Psoas muscle (tissue), 7 donors: ENCODE measurements at regions not wholly inside any gene's neighbourhood (a gene's known extent, or its start where the extent isn't known, plus 50 kb on each side); places are given as distances from the start of the nearest gene placed in this dataset.

ENCODE experiments used
- ATAC-seq, 4 donors: fragments of 200-7000 bp; cut with Tn5 transposase; one replicate each; pipeline ENCODE4 v1.9.1; 2020; ENCODE audit warnings: moderate library complexity in 3 of 4, mild to moderate bottlenecking in 2 of 4
- DNase-seq, 2 donors: peaks; one replicate each; pipeline ENCODE4 v3.0.0-alpha.2; 2020
- H3K27ac ChIP-seq: fragments of 200-600 bp; one replicate; pipeline ENCODE4 v1.8.0; 2022
- H3K27me3 ChIP-seq, 3 donors: fragments of 200-600 bp in 1 of 3; one replicate each; pipeline versions ENCODE4 v1.6.1 to v1.8.0; 2013 to 2022; ENCODE audit warnings: low read length in 2 of 3, mild to moderate bottlenecking in 2 of 3, moderate library complexity in 1 of 3; ENCODE audit not compliant: insufficient read depth in 3 of 3
- H3K36me3 ChIP-seq, 2 donors: fragments of 200-600 bp in 1 of 2; one replicate each; pipeline versions ENCODE4 v1.6.1 to v1.8.0; 2013 to 2022; ENCODE audit warnings: low read depth in 1 of 2, mild to moderate bottlenecking in 1 of 2, moderate library complexity in 1 of 2; ENCODE audit not compliant: insufficient read depth in 1 of 2
- H3K4me1 ChIP-seq: fragments of 200-600 bp; one replicate; pipeline ENCODE4 v1.8.0; 2022
- H3K4me3 ChIP-seq: fragments of 200-600 bp; one replicate; pipeline ENCODE4 v1.8.0; 2022; ENCODE audit warnings: mild to moderate bottlenecking
- H3K9me3 ChIP-seq: fragments of 200-600 bp; one replicate; pipeline ENCODE4 v1.8.0; 2022
- CTCF ChIP-seq: fragments of 200-600 bp; IDR thresholded peaks from one replicate; pipeline ENCODE4 v1.8.0; 2022; ENCODE audit warnings: antibody characterized with exemption
- WGBS, 3 donors: extraction: QIAGEN DNeasy Blood & Tissue Kit; methylation state at CpG; one replicate each; pipeline versions ENCODE4 v1.1.6 to v1.1.7; 2013; 5-methylcytosine and 5-hydroxymethylcytosine counted together
- intact Hi-C, 2 donors: fragments of 100-400 bp; cut with DNase I; formaldehyde crosslinking; loops; one replicate each; pipeline versions ENCODE4 v1.11.0 to v1.14.2; 2022
- donor health status: healthy with polysubstance abuse.
- donor health status: DM: no; HTN: no; CAD: no; lungs with moderate emphysema.
- donor health status: Bipolar disorder and iron deficiency.
- donor health status: healthy.
- donor health status: DM: yes; HTN: yes; CAD: no.
- donor health status: DM: no; HTN: no; CAD: no.
- donor health status: DM: yes; HTN: yes; CAD: no.

GRCh38 chr9:99537996-99538395 lies 283.7 kb upstream of the NR4A3 start:
- TF ChIP-seq CTCF: no peak
- Histone ChIP-seq H3K36me3 (no peaks in the 10 kb centered on the region), H3K4me1 (no peaks in the 10 kb centered on the region), H3K27ac (no peak overlapping the region), H3K4me3 (no peak overlapping the region), H3K27me3 (no peaks in the 10 kb centered on the region), H3K9me3 (no peaks in the 10 kb centered on the region)
- intact Hi-C loops: no loop called here
- ATAC-seq (no peak), DNase-seq (no peak)

- Histone ChIP-seq H3K36me3 (no peaks in the 10 kb centered on the region), H3K4me3 (no peak overlapping the region), H3K9me3 (no peaks in the 10 kb centered on the region), H3K27me3 (no peaks in the 10 kb centered on the region), H3K27ac (no peak overlapping the region), H3K4me1 (no peaks in the 10 kb centered on the region)
- intact Hi-C loops: no loop called here
- ATAC-seq: no peak
- DNase-seq: no peak
- WGBS, 3 donors: 48 to 54% (median 53%) methylated on average over 2 of the region's 2 CpGs
- no peak for TF ChIP-seq CTCF
Observed at GRCh38 chr9:99544526-99544925, 277.2 kb upstream of the NR4A3 start.

GRCh38 chr9:99549441-99549840 lies 272.2 kb upstream of the NR4A3 start:
- Histone ChIP-seq H3K9me3 (peaks cover 2% of the 10 kb centered on the region), H3K36me3 (no peaks in the 10 kb centered on the region), H3K4me1 (no peaks in the 10 kb centered on the region), H3K27me3 (no peaks in the 10 kb centered on the region), H3K27ac (no peak overlapping the region), H3K4me3 (no peak overlapping the region)
- intact Hi-C loops: no loop called here
- ATAC-seq: no peak
- no peak for DNase-seq
- no peak for TF ChIP-seq CTCF

- intact Hi-C loops: no loop called here
- no peak overlapping the region for H3K4me3 ChIP-seq
- 55 to 68% (median 59%) methylated on average over 4 of the region's 4 CpGs for WGBS, 3 donors
- no peaks in the 10 kb centered on the region for H3K27me3 ChIP-seq
- no peak overlapping the region for H3K27ac ChIP-seq
- H3K4me1 ChIP-seq: no peaks in the 10 kb centered on the region
- TF ChIP-seq CTCF: no peak
- H3K9me3 ChIP-seq: no peaks in the 10 kb centered on the region
- ATAC-seq: no peak
- no peaks in the 10 kb centered on the region for H3K36me3 ChIP-seq
- no peak for DNase-seq
Observed at GRCh38 chr9:99555792-99556191, 265.9 kb upstream of the NR4A3 start.

GRCh38 chr9:99556998-99557397 lies 264.7 kb upstream of the NR4A3 start:
- ATAC-seq: no peak
- TF ChIP-seq CTCF: no peak
- 83 to 87% (median 84%) methylated on average over 3 of the region's 3 CpGs for WGBS, 3 donors
- no peak overlapping the region for H3K27ac ChIP-seq
- H3K4me3 ChIP-seq: no peak overlapping the region
- no peak for DNase-seq
- H3K27me3 ChIP-seq: no peaks in the 10 kb centered on the region
- no peaks in the 10 kb centered on the region for H3K4me1 ChIP-seq
- H3K9me3 ChIP-seq: no peaks in the 10 kb centered on the region
- no peaks in the 10 kb centered on the region for H3K36me3 ChIP-seq
- intact Hi-C loops: no loop called here
